Adrenal gland (tissue), 9 donors: ENCODE measurements at regions not wholly inside any gene's neighbourhood (a gene's known extent, or its start where the extent isn't known, plus 50 kb on each side); places are given as distances from the start of the nearest gene placed in this dataset.

ENCODE experiments used
- DNase-seq, 7 donors: peaks; one replicate each; pipeline ENCODE4 v3.0.0-alpha.2; 2019 to 2020
- H3K27ac ChIP-seq, 5 donors: fragments of 200-600 bp; sonication (generic) in 4 of 5; 1 replicate in 3 of 5; 2 replicates in 2 of 5; pipeline versions ENCODE4 v1.5.1 to v1.8.0; 2016 to 2020; ENCODE audit warnings: mild to moderate bottlenecking in 1 of 5
- H3K27me3 ChIP-seq: fragments of 200-600 bp; 2 replicates; pipeline ENCODE4 v1.8.0; 2021
- H3K36me3 ChIP-seq, 2 donors: fragments of 200-600 bp; replicated peaks in 1 of 2; 1 replicate in 1 of 2; 2 replicates in 1 of 2; pipeline versions ENCODE4 v1.5.1 to v1.8.0; 2018 to 2022
- H3K4me1 ChIP-seq, 2 donors: fragments of 200-600 bp; replicated peaks in 1 of 2; 1 replicate in 1 of 2; 2 replicates in 1 of 2; pipeline versions ENCODE4 v1.5.1 to v1.8.0; 2018 to 2021
- H3K4me3 ChIP-seq, 4 donors: fragments of 200-600 bp; sonication (generic) in 3 of 4; one replicate each; pipeline ENCODE4 v1.5.1; 2016 to 2018
- H3K9me3 ChIP-seq, 3 donors: fragments of 200-600 bp; sonication (generic) in 1 of 3; replicated peaks in 1 of 3; 1 replicate in 2 of 3; 2 replicates in 1 of 3; pipeline versions ENCODE4 v1.5.1 to v1.8.0; 2016 to 2021
- CTCF ChIP-seq, 6 experiments: fragments of 450-650 bp in 4 of 6; fragments of 200-600 bp in 2 of 6; sonication (generic) in 1 of 6; IDR thresholded peaks; 1 replicate in 5 of 6; 2 replicates in 1 of 6; pipeline versions ENCODE4 v1.5.1 to v1.8.0; 2016 to 2021; ENCODE audit warnings: antibody characterized with exemption in 6 of 6, mild to moderate bottlenecking in 2 of 6, moderate library complexity in 1 of 6
- POLR2A ChIP-seq, 2 donors: fragments of 450-650 bp; IDR thresholded peaks; one replicate each; pipeline ENCODE4 v1.6.1; 2017; ENCODE audit warnings: antibody characterized with exemption in 2 of 2, mild to moderate bottlenecking in 2 of 2, moderate library complexity in 1 of 2
- WGBS, 4 donors: extraction: QIAGEN DNeasy Blood & Tissue Kit in 2 of 4; methylation state at CpG; one replicate each; pipeline versions ENCODE4 v1.1.5 to v1.1.7; 2013 to 2017; 5-methylcytosine and 5-hydroxymethylcytosine counted together
- intact Hi-C, 2 donors: fragments of 100-400 bp; cut with DNase I; formaldehyde crosslinking; loops; one replicate each; pipeline versions ENCODE4 v1.14.1 to v1.15.0; 2022 to 2023
- donor health status: healthy with polysubstance abuse.
- donor health status: Bipolar disorder and iron deficiency.
- donor health status: DM: yes; HTN: yes; CAD: no.
- donor health status: DM: no; HTN: no; CAD: no.
- donor health status: DM: no; HTN: no; CAD: no.

GRCh38 chr20:10863337-10864060, 189.7 kb upstream of the JAG1 start:
- H3K36me3 ChIP-seq, result no peaks in the 10 kb centered on the region
- WGBS, 4 donors, result 37 to 47% (median 42%) methylated on average over 5 to 6 of the region's 6 CpGs
- no peak overlapping the region for H3K4me3 ChIP-seq
- intact Hi-C loops, result no loop called here
- H3K27me3 ChIP-seq, result no peaks in the 10 kb centered on the region
- peak overlapping the region in 1 of 5 donors; percentile 18 for H3K27ac ChIP-seq
- no peaks in the 10 kb centered on the region for H3K9me3 ChIP-seq
- peaks cover 0 to 6% of the 10 kb centered on the region in 2 donors for H3K4me1 ChIP-seq
- no peak for TF ChIP-seq POLR2A (IDR thresholded peaks at IDR 0.05)
- DNase-seq, result peak in 6 of 7 donors; percentile 15 to 61 (median 36)

GRCh38 chr20:10864076-10864672, 190.4 kb upstream of the JAG1 start:
- Histone ChIP-seq H3K9me3 (no peaks in the 10 kb centered on the region), H3K36me3 (no peaks in the 10 kb centered on the region), H3K27me3 (no peaks in the 10 kb centered on the region), H3K27ac (peak overlapping the region in 1 of 5 donors; percentile 18), H3K4me1 (peaks cover 0 to 6% of the 10 kb centered on the region in 2 donors), H3K4me3 (no peak overlapping the region)
- intact Hi-C loops, result no loop called here
- TF ChIP-seq CTCF (IDR thresholded peaks at IDR 0.05), result no peak
- TF ChIP-seq POLR2A (IDR thresholded peaks at IDR 0.05), result no peak
- no peak for DNase-seq
- WGBS, 4 donors, result 49 to 62% (median 51%) methylated on average over 7 to 8 of the region's 8 CpGs

GRCh38 chr20:10868299-10868698, 194.5 kb upstream of the JAG1 start:
- DNase-seq, result no peak
- intact Hi-C loops, result no loop called here
- WGBS, 4 donors, result 71 to 90% (median 85%) methylated on average over 3 of the region's 3 CpGs
- Histone ChIP-seq H3K4me1 (peaks cover 0 to 4% of the 10 kb centered on the region in 2 donors), H3K27me3 (no peaks in the 10 kb centered on the region), H3K9me3 (no peaks in the 10 kb centered on the region), H3K27ac (no peak overlapping the region), H3K36me3 (no peaks in the 10 kb centered on the region), H3K4me3 (no peak overlapping the region)
- TF ChIP-seq POLR2A (IDR thresholded peaks at IDR 0.05) (no peak), CTCF (IDR thresholded peaks at IDR 0.05) (no peak)

DNA sequence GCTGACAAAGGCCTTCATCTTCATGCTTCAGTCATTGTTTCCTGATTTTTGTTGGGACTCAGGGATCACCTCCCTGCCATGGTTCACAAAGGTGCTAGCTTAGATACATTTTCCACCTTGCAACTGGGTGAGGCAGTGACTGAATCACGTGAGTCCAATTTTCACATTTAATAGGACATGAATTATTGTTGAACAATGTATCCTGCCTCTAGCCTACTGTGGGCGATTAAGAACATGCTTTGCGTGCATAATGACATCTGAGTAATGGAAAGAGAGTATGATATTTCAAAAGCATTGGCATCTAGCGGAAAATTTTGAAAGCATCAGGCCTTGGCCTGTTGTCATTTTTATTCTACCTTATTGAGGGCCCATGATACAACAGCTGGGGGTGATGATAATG, 199.2 kb upstream of the JAG1 start:
- Histone ChIP-seq H3K9me3 (no peaks in the 10 kb centered on the region), H3K4me3 (no peak overlapping the region), H3K36me3 (no peaks in the 10 kb centered on the region), H3K27ac (no peak overlapping the region), H3K27me3 (no peaks in the 10 kb centered on the region), H3K4me1 (no peaks in the 10 kb centered on the region)
- no peak for TF ChIP-seq CTCF (IDR thresholded peaks at IDR 0.05)
- TF ChIP-seq POLR2A (IDR thresholded peaks at IDR 0.05), result no peak
- no peak for DNase-seq
- intact Hi-C loops, result no loop called here
- WGBS, 4 donors, result 85 to 95% (median 91%) methylated on average over 4 of the region's 4 CpGs
